ENCODE measurements at regions not wholly inside any gene's neighbourhood (a gene's known extent, or its start where the extent isn't known, plus 50 kb on each side); places are given as distances from the start of the nearest gene placed in this dataset.

- no peak for DNase-seq
These were observed 986.5 kb upstream of the CHORDC1 start for GRCh38 chr11:91209306-91209705.

- no peak for DNase-seq
These were observed 977.0 kb upstream of the CHORDC1 start for GRCh38 chr11:91199866-91200265.

- no peak for DNase-seq
These were observed 971.7 kb upstream of the CHORDC1 start for GRCh38 chr11:91194546-91194945.

- no peak for DNase-seq
These were observed 965.6 kb upstream of the CHORDC1 start for GRCh38 chr11:91188484-91188883.

- DNase-seq, result no peak
These were observed 964.5 kb upstream of the CHORDC1 start for GRCh38 chr11:91187314-91187713.

- no peak for DNase-seq
These were observed 955.5 kb upstream of the CHORDC1 start for GRCh38 chr11:91178366-91178765.

- DNase-seq, result no peak
These were observed 951.9 kb upstream of the CHORDC1 start for GRCh38 chr11:91174734-91175133.

GRCh38 chr11:91174193-91174592, 951.3 kb upstream of the CHORDC1 start:
- DNase-seq, result no peak

GRCh38 chr11:91173701-91174100, 950.9 kb upstream of the CHORDC1 start:
- DNase-seq, result no peak

- DNase-seq, result no peak
These were observed 947.9 kb upstream of the CHORDC1 start for GRCh38 chr11:91170711-91171110.

GRCh38 chr11:91164452-91164822, 941.6 kb upstream of the CHORDC1 start:
- DNase-seq, result no peak

- DNase-seq, result no peak
These were observed 941.0 kb upstream of the CHORDC1 start for GRCh38 chr11:91163619-91164451.

GRCh38 chr11:91160661-91161060, 937.8 kb upstream of the CHORDC1 start:
- no peak for DNase-seq

GRCh38 chr11:91158891-91159537, 936.2 kb upstream of the CHORDC1 start:
- DNase-seq, result no peak

GRCh38 chr11:91158297-91158696, 935.4 kb upstream of the CHORDC1 start:
- DNase-seq, result no peak

GRCh38 chr11:91156041-91156440, 933.2 kb upstream of the CHORDC1 start:
- DNase-seq, result no peak

- DNase-seq, result no peak
These were observed 925.0 kb upstream of the CHORDC1 start for GRCh38 chr11:91147885-91148284.

GRCh38 chr11:91141655-91142054, 918.8 kb upstream of the CHORDC1 start:
- DNase-seq, result no peak

GRCh38 chr11:91136631-91137030, 913.8 kb upstream of the CHORDC1 start:
- DNase-seq, result no peak

GRCh38 chr11:91133361-91133760, 910.5 kb upstream of the CHORDC1 start:
- DNase-seq, result no peak

GRCh38 chr11:91129596-91129995, 906.7 kb upstream of the CHORDC1 start:
- no peak for DNase-seq

GRCh38 chr11:91124363-91124762, 901.5 kb upstream of the CHORDC1 start:
- DNase-seq, result no peak

GRCh38 chr11:91115116-91115515, 892.3 kb upstream of the CHORDC1 start:
- DNase-seq, result no peak

- no peak for DNase-seq
These were observed 881.4 kb upstream of the CHORDC1 start for GRCh38 chr11:91104237-91104636.

GRCh38 chr11:91100427-91100826, 877.6 kb upstream of the CHORDC1 start:
- no peak for DNase-seq
